SH-SY5Y (cell line): ENCODE measurements at regions not wholly inside any gene's neighbourhood (a gene's known extent, or its start where the extent isn't known, plus 50 kb on each side); places are given as distances from the start of the nearest gene placed in this dataset.

Source experiments
- GATA2 ChIP-seq: IDR thresholded peaks from 2 replicates; pipeline ENCODE4 v1.6.1; 2011; ENCODE audit warnings: mild to moderate bottlenecking, low read depth, low read length
- GATA3 ChIP-seq: IDR thresholded peaks from 2 replicates; pipeline ENCODE4 v1.6.1; 2011; ENCODE audit warnings: low read depth, mild to moderate bottlenecking, low read length, moderate library complexity

DNA sequence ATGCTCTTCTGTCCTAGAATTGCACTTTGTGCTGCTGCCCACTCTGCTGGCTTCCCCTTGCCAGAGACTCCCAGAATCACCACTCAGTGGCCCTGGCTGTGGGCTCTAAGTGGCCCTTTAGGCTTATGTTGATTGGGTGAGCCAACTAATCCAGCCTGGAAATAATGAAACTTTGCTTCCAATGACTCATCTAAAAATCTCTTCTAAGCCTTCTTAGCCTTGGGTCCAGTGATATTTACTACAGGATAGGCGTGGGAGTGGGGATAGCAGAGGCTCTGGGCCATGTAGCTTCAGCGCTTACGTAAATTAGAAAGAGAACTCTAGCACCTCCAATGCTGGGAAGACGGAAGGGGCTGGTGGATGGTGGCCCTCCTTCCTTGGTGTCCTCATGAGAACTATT, 137.9 kb downstream of the TTC8 start:
- TF ChIP-seq GATA3 = no peak
- TF ChIP-seq GATA2 = no peak
